ENCODE measurements at regions not wholly inside any gene's neighbourhood (a gene's known extent, or its start where the extent isn't known, plus 50 kb on each side); places are given as distances from the start of the nearest gene placed in this dataset.

DNA sequence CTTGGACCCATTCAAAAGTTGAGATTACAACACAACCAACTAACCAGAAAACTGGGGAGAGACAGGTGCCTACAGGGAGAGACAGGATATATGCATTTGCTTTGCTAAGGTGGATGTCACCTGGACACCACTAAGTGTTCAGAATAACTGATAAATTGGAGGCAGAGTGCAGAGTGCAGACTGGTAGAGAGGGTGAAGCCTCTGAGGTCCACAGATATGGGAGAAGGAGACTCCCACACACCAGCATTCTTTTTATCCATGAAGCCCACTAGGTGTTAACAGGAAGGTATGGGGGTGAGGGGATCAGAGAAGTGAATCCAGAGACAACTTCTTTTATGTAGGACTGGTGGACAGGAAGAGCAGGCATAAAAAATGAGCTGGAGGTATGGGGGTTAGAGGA is 1310.0 kb upstream of the ZEB2 start:
- no peak overlapping the region for H3K4me3 ChIP-seq
- intact Hi-C loops (cut with DNase I) = no loop called here
- DNase-seq (no peak), ATAC-seq (no peak)
- H3K27ac ChIP-seq = no peak overlapping the region
- no peaks in the 10 kb centered on the region for H3K9me3 ChIP-seq
- H3K27me3 ChIP-seq = no peaks in the 10 kb centered on the region
- no peak for TF ChIP-seq CTCF (IDR thresholded peaks at IDR 0.05)
- no peaks in the 10 kb centered on the region for H3K4me1 ChIP-seq
- H3K36me3 ChIP-seq = no peaks in the 10 kb centered on the region

GRCh38 chr2:145827235-145827634 is 1307.3 kb upstream of the ZEB2 start:
- H3K9me3 ChIP-seq = no peaks in the 10 kb centered on the region
- no peak overlapping the region for H3K4me3 ChIP-seq
- no peaks in the 10 kb centered on the region for H3K27me3 ChIP-seq
- H3K4me1 ChIP-seq = no peaks in the 10 kb centered on the region
- H3K27ac ChIP-seq = no peak overlapping the region
- no peaks in the 10 kb centered on the region for H3K36me3 ChIP-seq
- no peak for TF ChIP-seq CTCF (IDR thresholded peaks at IDR 0.05)
- intact Hi-C loops (cut with DNase I) = no loop called here
- DNase-seq (no peak), ATAC-seq (no peak)

DNA sequence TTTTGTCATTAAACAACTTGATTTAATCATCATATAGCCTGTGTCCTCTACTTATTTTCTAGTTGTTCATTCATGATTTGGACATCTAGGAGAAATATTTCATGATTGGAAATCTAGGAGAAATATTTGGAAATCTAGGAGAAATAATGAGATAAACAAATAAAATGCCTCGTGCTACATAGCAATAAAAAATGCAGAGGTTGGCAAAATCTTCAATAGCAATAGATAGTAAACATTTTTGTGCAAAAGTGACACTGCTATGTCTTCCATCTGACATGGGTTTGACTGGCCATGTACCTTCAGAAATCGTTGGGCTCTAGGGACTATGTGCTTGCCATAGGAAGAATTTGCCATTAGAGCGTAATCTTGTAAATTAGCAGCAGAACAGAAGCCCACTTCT is 1304.5 kb upstream of the ZEB2 start:
- no peak for TF ChIP-seq CTCF (IDR thresholded peaks at IDR 0.05)
- DNase-seq (no peak), ATAC-seq (no peak)
- Histone ChIP-seq H3K4me1 (no peaks in the 10 kb centered on the region), H3K36me3 (no peaks in the 10 kb centered on the region), H3K27ac (no peak overlapping the region), H3K9me3 (no peaks in the 10 kb centered on the region), H3K27me3 (no peaks in the 10 kb centered on the region), H3K4me3 (no peak overlapping the region)
- intact Hi-C loops (cut with DNase I) = no loop called here

- TF ChIP-seq CTCF (IDR thresholded peaks at IDR 0.05) = no peak
- no peak overlapping the region for H3K4me3 ChIP-seq
- H3K9me3 ChIP-seq = no peaks in the 10 kb centered on the region
- no peak overlapping the region for H3K27ac ChIP-seq
- intact Hi-C loops (cut with DNase I) = no loop called here
- DNase-seq = no peak
- no peaks in the 10 kb centered on the region for H3K4me1 ChIP-seq
- ATAC-seq = no peak
- H3K36me3 ChIP-seq = no peaks in the 10 kb centered on the region
- H3K27me3 ChIP-seq = no peaks in the 10 kb centered on the region
Measured at GRCh38 chr2:145822892-145823534, 1303.1 kb upstream of the ZEB2 start.

DNA sequence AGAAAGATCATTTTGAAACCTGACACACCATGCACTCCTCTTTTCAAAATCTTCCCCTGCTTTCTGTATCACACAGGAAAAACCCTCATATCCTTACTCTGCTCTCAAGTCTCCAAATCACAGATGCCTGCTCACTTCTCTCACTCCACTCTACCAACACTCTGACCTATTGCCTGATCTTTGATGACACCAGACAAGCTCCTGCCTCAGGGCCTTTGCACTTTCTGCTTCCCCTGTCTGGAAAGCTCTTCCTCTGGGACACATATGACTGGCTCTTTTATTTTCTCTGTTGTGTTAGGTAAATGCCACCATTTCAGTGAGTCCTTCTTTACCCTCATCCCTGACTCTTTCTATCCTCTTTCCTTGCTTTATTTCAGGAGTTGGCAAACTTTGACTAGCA is 1300.7 kb upstream of the ZEB2 start:
- no peaks in the 10 kb centered on the region for H3K9me3 ChIP-seq
- H3K4me1 ChIP-seq = no peaks in the 10 kb centered on the region
- intact Hi-C loops (cut with DNase I) = no loop called here
- DNase-seq (no peak), ATAC-seq (no peak)
- no peaks in the 10 kb centered on the region for H3K36me3 ChIP-seq
- TF ChIP-seq CTCF (IDR thresholded peaks at IDR 0.05) = no peak
- H3K27me3 ChIP-seq = no peaks in the 10 kb centered on the region
- H3K27ac ChIP-seq = no peak overlapping the region
- H3K4me3 ChIP-seq = no peak overlapping the region

All from left lung (tissue), 4 donors.